Choroid plexus epithelial cell (primary cell): ENCODE measurements at regions not wholly inside any gene's neighbourhood (a gene's known extent, or its start where the extent isn't known, plus 50 kb on each side); places are given as distances from the start of the nearest gene placed in this dataset.

Source experiments
- DNase-seq: peaks from one replicate; pipeline ENCODE4 v3.0.0-alpha.2; 2010; ENCODE audit warnings: low read depth
- H3K4me3 ChIP-seq: 2 replicates; pipeline ENCODE4 v1.5.1; 2011; ENCODE audit warnings: low read depth, mild to moderate bottlenecking, control low read depth, low read length, moderate library complexity
- TF ChIP-seq, protein P1 (sequence below): conservative IDR thresholded peaks from 2 replicates; pipeline ENCODE4 v1.5.1; 2011; ENCODE audit warnings: low read depth, mild to moderate bottlenecking, control low read depth, inconsistent platforms, low read length, moderate library complexity

- DNase-seq = no peak
- TF ChIP-seq, protein P1, sequence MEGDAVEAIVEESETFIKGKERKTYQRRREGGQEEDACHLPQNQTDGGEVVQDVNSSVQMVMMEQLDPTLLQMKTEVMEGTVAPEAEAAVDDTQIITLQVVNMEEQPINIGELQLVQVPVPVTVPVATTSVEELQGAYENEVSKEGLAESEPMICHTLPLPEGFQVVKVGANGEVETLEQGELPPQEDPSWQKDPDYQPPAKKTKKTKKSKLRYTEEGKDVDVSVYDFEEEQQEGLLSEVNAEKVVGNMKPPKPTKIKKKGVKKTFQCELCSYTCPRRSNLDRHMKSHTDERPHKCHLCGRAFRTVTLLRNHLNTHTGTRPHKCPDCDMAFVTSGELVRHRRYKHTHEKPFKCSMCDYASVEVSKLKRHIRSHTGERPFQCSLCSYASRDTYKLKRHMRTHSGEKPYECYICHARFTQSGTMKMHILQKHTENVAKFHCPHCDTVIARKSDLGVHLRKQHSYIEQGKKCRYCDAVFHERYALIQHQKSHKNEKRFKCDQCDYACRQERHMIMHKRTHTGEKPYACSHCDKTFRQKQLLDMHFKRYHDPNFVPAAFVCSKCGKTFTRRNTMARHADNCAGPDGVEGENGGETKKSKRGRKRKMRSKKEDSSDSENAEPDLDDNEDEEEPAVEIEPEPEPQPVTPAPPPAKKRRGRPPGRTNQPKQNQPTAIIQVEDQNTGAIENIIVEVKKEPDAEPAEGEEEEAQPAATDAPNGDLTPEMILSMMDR = no peak
- no peak overlapping the region for H3K4me3 ChIP-seq
Measured at GRCh38 chr5:180411948-180412347, 58.8 kb upstream of the GFPT2 start.

DNA sequence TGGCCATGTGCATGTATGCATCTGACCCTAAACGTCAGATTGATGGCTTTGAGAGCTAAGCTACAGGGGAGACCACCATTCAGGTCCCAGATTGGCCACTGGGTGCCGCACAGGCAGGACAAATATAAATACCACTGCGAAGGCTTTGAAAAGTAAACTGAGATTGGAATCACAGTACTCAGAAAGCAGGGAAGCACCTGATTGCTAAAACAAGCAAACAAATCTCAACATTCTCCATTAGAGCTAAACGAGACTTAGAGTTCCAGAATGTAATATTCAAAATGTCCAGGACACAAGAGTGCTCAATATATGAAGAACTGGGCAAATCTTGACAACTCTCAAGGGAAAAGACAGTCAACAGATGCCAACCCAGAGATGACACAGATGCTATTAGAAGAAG is 61.0 kb upstream of the GFPT2 start:
- no peak overlapping the region for H3K4me3 ChIP-seq
- TF ChIP-seq, protein P1 = no peak
- no peak for DNase-seq

DNA sequence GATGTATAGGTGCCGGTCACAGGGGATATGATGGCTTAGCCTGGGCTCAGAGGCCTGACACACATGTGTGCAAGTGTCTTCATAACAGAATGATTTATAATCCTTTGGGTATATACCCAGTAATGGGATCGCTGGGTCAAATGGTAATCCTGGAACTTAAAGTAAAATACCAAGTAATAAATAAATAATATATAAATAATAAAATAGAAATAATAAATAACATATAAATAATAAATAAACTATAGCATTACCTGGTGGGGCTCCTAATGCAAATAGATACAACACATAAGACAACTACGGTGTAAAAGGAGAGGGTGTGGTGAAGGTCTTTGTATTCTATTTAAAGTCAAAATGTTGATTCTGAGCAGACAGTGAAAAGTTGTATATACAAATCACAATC is 68.5 kb upstream of the GFPT2 start:
- no peak for DNase-seq
- TF ChIP-seq, protein P1 = no peak
- H3K4me3 ChIP-seq = no peak overlapping the region

GRCh38 chr5:180423133-180423532 is 70.0 kb upstream of the GFPT2 start:
- no peak overlapping the region for H3K4me3 ChIP-seq
- no peak for DNase-seq
- TF ChIP-seq, protein P1 = no peak

- TF ChIP-seq, protein P1 = no peak
- H3K4me3 ChIP-seq = no peak overlapping the region
- no peak for DNase-seq
Measured at GRCh38 chr5:180423598-180423997, 70.5 kb upstream of the GFPT2 start.

DNA sequence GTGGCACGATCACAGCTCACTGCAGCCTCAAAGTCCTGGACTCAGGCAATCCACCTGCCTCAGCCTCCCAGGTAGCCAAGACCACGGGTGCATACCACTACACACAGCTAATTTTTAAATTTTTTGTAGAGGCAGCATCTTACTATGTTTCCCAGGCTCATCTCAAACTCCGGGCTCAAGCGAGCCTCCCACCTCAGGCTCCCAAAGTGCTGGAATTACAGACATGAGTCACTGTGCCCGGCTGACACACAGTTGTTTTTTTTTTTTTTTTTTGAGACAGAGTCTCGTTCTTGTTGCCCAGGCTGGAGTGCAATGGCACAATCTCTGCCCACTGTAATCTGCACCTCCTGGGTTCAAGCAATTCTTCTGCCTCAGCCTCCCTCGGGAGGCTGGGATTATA is 70.1 kb upstream of the CNOT6 start:
- TF ChIP-seq, protein P1 = no peak
- DNase-seq = no peak
- no peak overlapping the region for H3K4me3 ChIP-seq

- no peak for DNase-seq
- no peak overlapping the region for H3K4me3 ChIP-seq
- TF ChIP-seq, protein P1 = no peak
Measured at GRCh38 chr5:180428598-180428997, 65.6 kb upstream of the CNOT6 start.
